Fibroblast of villous mesenchyme (primary cell): ENCODE measurements at regions not wholly inside any gene's neighbourhood (a gene's known extent, or its start where the extent isn't known, plus 50 kb on each side); places are given as distances from the start of the nearest gene placed in this dataset.

Source experiments
- DNase-seq: peaks from one replicate; pipeline ENCODE4 v3.0.0-alpha.2; 2010; ENCODE audit warnings: low read depth
- H3K4me3 ChIP-seq: 2 replicates; pipeline ENCODE4 v1.5.1; 2011; ENCODE audit warnings: low read depth, mild to moderate bottlenecking, low read length
- CTCF ChIP-seq: IDR thresholded peaks from 2 replicates; pipeline ENCODE4 v1.5.1; 2012; ENCODE audit warnings: low read depth, mild to moderate bottlenecking, low read length; ENCODE audit not compliant: insufficient read depth

GRCh38 chrX:15129412-15129811 is 140.5 kb downstream of the ASB9 start:
- no peak overlapping the region for H3K4me3 ChIP-seq
- DNase-seq = no peak
- no peak for TF ChIP-seq CTCF

DNA sequence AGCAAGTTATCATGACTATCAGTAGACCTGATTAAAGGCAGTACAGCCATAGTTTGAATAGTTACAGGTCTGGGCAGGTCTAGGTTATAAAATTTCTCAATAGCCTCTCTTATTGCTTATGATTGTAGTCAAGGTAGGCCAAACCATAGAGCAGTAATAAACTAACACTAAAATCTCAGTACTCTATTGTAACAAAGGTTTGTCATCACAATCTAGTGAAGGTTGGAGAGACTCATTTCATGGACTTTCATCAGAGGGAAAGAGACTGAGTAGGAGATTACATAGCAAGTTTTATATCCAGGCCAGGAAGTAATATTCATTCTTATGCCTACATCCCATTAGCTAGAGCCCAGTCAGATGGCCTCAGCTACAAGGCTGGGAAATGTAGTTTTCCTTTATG is 141.0 kb downstream of the ASB9 start:
- no peak for DNase-seq
- no peak for TF ChIP-seq CTCF
- no peak overlapping the region for H3K4me3 ChIP-seq

DNA sequence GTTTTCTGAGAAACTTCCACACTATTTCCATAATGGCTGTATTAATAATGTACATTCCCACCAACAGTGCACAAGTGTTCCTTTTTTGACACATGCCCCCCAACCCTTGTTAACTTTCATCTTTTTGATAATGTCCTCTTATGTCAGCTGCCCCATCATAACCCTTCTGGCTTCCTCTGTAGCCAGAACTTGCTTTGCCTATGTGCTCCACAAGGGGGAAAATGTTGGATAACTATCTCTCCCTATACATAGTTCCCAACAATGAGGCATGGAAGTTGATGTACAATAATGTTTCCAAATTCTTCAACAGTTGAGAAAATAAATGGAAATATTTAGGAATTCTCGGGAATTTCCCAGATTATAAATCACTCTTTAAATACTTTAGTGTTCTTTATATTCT is 142.9 kb downstream of the ASB9 start:
- DNase-seq = no peak
- H3K4me3 ChIP-seq = no peak overlapping the region
- peak; percentile 25 for TF ChIP-seq CTCF

DNA sequence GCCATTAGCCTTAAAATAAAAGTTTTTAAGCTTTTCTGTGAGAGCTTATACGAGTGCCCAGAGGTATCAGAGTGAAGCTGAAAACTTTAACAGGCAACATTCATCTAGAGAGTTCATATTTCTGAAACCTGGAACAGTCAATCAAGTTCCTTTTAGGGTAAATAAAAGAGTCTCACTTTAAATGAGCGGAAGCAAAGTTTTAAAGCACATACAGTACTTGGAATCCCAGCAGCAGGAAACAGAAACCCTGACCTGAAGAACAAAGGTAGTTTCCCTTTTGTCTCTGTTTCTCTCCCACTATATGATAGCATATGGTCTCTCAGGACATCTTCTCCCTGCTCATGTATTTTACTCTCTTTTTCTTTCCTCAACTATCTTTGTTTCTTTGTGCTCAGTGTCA is 153.0 kb downstream of the ASB9 start:
- no peak overlapping the region for H3K4me3 ChIP-seq
- no peak for TF ChIP-seq CTCF
- DNase-seq = no peak

DNA sequence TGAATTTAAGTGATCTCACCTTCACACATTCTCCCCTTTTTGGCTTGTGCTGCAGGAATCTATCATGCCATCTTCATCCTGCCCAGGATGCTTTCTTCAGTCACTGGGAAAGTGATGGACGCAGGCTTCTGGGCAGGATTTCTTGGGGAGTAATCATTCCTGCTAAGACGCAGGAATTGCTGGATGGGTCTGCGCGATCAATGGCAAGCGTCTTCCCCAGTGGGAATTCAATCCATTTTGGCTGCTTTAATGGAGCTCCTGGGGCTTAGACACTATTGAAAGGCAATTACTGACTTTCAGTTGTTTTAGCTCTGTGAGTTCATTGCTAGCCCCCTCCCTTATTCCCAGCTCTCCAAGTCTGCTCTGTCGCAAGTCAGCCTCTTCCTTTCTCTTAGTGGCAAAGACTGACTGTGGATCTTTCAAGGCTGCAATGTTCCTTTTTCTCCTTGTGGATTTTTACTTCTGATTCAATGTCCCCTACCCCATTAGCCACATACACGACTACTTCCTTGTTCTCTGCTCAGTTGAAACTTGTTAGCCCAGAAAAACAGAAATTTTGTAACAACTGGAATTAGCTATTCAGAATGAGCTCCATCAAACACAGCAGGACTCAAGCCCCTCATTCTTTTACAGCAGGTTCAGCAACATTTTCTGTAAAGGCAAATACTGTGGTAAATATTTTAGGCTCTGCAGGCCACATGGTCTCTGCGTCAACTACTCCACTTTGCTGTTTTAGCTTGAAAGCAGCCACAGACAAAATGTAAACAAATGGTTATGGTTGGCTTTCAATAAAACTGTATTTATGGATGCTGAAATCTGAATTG is 154.9 kb downstream of the ASB9 start:
- DNase-seq = peak; percentile 0
- H3K4me3 ChIP-seq = no peak overlapping the region
- no peak for TF ChIP-seq CTCF

DNA sequence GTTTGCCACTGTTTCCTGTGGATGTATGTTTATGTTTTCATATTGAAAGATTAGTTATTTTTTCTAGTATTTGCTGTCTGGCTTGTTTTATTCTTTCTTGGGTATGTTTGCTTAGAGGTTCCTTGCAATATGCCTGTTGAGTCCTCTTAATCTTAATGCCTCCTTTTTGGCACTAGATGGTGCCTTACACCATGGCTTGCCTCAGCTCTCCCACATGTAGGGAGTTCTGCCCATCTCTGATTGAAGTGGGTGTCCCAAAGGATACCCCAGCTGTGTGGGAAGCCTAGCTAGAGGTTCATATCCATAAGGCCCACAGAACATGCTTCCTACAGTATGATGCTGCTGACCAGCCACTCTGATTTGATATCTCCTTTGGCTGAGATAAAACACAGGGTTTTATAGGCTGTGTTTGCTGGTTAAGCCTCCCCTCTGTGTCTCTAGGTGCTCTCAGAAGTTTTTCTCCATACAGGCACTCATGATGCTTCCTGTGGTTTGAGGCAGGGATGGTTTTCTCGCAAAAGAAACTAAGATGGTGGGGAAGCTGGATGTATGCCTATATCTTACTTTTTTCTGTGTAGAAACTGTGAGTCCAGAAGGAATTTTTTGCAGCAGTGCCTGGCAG is 162.4 kb downstream of the ASB9 start:
- H3K4me3 ChIP-seq = no peak overlapping the region
- TF ChIP-seq CTCF = no peak
- peak; percentile 1 for DNase-seq
